ENCODE measurements at regions not wholly inside any gene's neighbourhood (a gene's known extent, or its start where the extent isn't known, plus 50 kb on each side); places are given as distances from the start of the nearest gene placed in this dataset.
"Not testable (repeated sequence)": the region's sequence is repeated elsewhere in the genome, so short reads cannot be mapped to it uniquely, and the experiment has no call there.

GRCh38 chr7:65144119-65144518 lies 137.6 kb upstream of the ERV3-1 start:
- not testable (repeated sequence) for TF ChIP-seq CTCF (IDR thresholded peaks at IDR 0.05; ENCODE audit: insufficient read depth, low read depth, low read length); EZH2 (IDR thresholded peaks at IDR 0.05; ENCODE audit: insufficient read depth, low read length)
